ENCODE measurements at regions not wholly inside any gene's neighbourhood (a gene's known extent, or its start where the extent isn't known, plus 50 kb on each side); places are given as distances from the start of the nearest gene placed in this dataset.

- H3K4me3 ChIP-seq: no peak overlapping the region
Measured at GRCh38 chr4:125390126-125390525, 75.4 kb downstream of the FAT4 start.

DNA sequence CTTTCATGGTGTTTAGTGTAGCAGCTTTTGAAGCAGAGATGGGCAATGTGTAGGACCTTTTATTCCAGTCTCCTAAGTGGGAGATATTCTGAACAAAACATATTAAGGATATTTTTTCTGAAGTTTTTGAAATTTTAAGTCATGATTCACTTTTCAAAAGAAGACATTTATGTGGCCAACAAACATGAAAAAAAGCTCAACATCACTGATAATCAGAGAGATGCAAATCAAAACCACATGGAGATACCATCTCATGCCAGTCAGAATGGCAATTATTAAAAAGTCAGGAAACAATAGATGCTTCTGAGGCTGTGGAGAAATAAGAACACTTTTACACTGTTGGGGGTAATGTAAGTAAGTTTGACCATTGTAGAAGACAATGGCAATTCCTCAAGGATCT lies 76.0 kb downstream of the FAT4 start:
- H3K36me3 ChIP-seq: no peaks in the 10 kb centered on the region
- TF ChIP-seq POLR2AphosphoS5 (IDR thresholded peaks at IDR 0.05): no peak
- TF ChIP-seq POLR2A (IDR thresholded peaks at IDR 0.05): no peak
- TF ChIP-seq, protein P1, sequence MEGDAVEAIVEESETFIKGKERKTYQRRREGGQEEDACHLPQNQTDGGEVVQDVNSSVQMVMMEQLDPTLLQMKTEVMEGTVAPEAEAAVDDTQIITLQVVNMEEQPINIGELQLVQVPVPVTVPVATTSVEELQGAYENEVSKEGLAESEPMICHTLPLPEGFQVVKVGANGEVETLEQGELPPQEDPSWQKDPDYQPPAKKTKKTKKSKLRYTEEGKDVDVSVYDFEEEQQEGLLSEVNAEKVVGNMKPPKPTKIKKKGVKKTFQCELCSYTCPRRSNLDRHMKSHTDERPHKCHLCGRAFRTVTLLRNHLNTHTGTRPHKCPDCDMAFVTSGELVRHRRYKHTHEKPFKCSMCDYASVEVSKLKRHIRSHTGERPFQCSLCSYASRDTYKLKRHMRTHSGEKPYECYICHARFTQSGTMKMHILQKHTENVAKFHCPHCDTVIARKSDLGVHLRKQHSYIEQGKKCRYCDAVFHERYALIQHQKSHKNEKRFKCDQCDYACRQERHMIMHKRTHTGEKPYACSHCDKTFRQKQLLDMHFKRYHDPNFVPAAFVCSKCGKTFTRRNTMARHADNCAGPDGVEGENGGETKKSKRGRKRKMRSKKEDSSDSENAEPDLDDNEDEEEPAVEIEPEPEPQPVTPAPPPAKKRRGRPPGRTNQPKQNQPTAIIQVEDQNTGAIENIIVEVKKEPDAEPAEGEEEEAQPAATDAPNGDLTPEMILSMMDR (IDR thresholded peaks at IDR 0.05 in 8 of 11, conservative IDR thresholded peaks at IDR 0.05 in 3 of 11): no peak
- no peak for DNase-seq
- peaks cover 0 to 10% (median 0%) of the 10 kb centered on the region in 8 donors for H3K9me3 ChIP-seq
- H3K27me3 ChIP-seq (replicated peaks in 1 of 7): no peaks in the 10 kb centered on the region
- H3K4me3 ChIP-seq: no peak overlapping the region
- intact Hi-C loops (cut with DNase I; ENCODE audit: low total_unique reads): no loop called here
- H3K4me1 ChIP-seq: peaks cover 0 to 5% (median 0%) of the 10 kb centered on the region in 6 donors
- peak overlapping the region in 7 of 8 donors; percentile 42 to 82 (median 62) for H3K27ac ChIP-seq

More at GRCh38 chr4:125390126-125390525, 75.4 kb downstream of the FAT4 start:
- intact Hi-C loops (cut with DNase I; ENCODE audit: low total_unique reads): no loop called here
- Histone ChIP-seq H3K27ac (peak overlapping the region; percentile 11 to 82 (median 63)), H3K9me3 (peaks cover 0 to 10% (median 0%) of the 10 kb centered on the region in 8 donors), H3K27me3 (replicated peaks in 1 of 7) (no peaks in the 10 kb centered on the region), H3K4me1 (peaks cover 0 to 5% (median 0%) of the 10 kb centered on the region in 6 donors), H3K36me3 (no peaks in the 10 kb centered on the region)
- no peak for DNase-seq
- TF ChIP-seq POLR2AphosphoS5 (IDR thresholded peaks at IDR 0.05) (peak in 1 of 3 donors; percentile 78), POLR2A (IDR thresholded peaks at IDR 0.05) (no peak)
- WGBS, 5 donors: 37 to 60% (median 45%) methylated on average over 4 of the region's 4 CpGs

DNA sequence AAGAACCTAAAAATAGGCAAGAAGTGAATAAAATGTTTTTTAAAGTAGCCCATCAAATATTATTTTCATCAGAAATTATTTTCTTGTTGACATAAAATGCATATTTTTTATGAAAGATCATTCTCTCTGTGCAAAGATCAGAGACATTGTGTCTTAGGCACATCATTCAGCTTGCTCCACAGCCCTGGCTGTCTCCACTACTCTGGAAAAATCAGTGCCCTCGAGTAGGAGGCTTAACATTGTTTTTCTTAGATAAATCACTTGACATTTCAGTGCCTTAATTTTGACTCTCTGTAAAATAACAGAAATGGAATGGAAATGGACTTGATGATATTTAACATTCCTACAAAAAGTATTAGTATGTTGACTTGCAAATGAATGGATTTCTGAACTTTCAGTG lies 77.9 kb downstream of the FAT4 start:
- no peak for TF ChIP-seq POLR2A (IDR thresholded peaks at IDR 0.05)
- TF ChIP-seq, protein P1 (IDR thresholded peaks at IDR 0.05 in 8 of 11, conservative IDR thresholded peaks at IDR 0.05 in 3 of 11): no peak
- no peak for TF ChIP-seq POLR2AphosphoS5 (IDR thresholded peaks at IDR 0.05)
- Histone ChIP-seq H3K4me3 (no peak overlapping the region), H3K36me3 (no peaks in the 10 kb centered on the region), H3K9me3 (peaks cover 0 to 10% (median 0%) of the 10 kb centered on the region in 8 donors), H3K27ac (peak overlapping the region in 1 of 8 donors; percentile 5), H3K27me3 (replicated peaks in 1 of 7) (no peaks in the 10 kb centered on the region), H3K4me1 (peaks cover 0 to 9% (median 2%) of the 10 kb centered on the region in 6 donors)
- intact Hi-C loops (cut with DNase I; ENCODE audit: low total_unique reads): no loop called here
- no peak for DNase-seq
- WGBS, 5 donors: 31 to 72% (median 53%) methylated on average over 1 of the region's 1 CpG

DNA sequence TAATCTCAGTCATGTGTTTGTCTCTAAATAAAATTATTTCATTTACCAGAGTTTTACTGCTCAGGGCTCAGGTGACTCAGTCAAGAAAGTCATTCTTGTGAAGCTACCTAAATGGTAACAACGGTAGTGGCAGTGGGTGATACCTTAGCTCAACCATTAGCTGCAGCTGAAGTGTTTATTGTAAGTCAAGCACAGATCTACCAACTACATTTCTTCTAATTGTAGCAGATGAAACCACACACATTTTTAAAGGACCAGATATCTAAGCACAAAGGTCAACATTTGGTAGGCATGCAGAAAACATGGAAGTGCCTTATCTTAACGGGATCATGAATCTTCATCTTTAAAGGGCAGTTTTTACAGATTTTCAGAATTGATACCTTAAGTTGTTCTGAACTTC lies 79.1 kb downstream of the FAT4 start:
- DNase-seq: no peak
- TF ChIP-seq, protein P1 (IDR thresholded peaks at IDR 0.05 in 8 of 11, conservative IDR thresholded peaks at IDR 0.05 in 3 of 11): no peak
- TF ChIP-seq POLR2AphosphoS5 (IDR thresholded peaks at IDR 0.05) (no peak), POLR2A (IDR thresholded peaks at IDR 0.05) (no peak)
- H3K27me3 ChIP-seq (replicated peaks in 1 of 7): no peaks in the 10 kb centered on the region
- peaks cover 0 to 15% (median 2%) of the 10 kb centered on the region in 6 donors for H3K4me1 ChIP-seq
- H3K9me3 ChIP-seq: peaks cover 0 to 10% (median 0%) of the 10 kb centered on the region in 8 donors
- no peaks in the 10 kb centered on the region for H3K36me3 ChIP-seq
- no peak overlapping the region for H3K27ac ChIP-seq
- intact Hi-C loops (cut with DNase I; ENCODE audit: low total_unique reads): no loop called here
- H3K4me3 ChIP-seq: no peak overlapping the region
- WGBS, 5 donors: 61 to 83% (median 75%) methylated on average over 2 of the region's 2 CpGs

DNA sequence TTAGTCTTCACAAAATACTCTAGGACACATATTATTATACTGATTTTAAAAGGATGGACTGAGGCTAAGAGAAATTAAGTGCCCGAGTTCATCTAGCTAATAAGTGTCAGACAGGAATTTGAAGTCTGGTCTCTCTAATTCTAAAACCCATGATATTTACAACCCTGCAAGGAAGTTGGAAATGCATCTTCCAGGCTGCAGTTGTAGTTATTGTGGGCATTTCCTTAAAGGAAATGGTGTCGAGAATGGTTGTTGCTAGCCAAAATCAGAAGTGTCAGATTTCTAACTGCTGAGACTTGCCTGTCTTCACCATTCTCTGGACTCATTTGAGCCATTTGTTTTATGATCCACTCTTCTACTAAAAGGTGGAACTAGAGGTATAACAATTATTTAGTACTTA lies 82.5 kb downstream of the FAT4 start:
- H3K9me3 ChIP-seq: no peaks in the 10 kb centered on the region
- H3K27me3 ChIP-seq (replicated peaks in 1 of 7): no peaks in the 10 kb centered on the region
- H3K4me1 ChIP-seq: peaks cover 0 to 15% (median 0%) of the 10 kb centered on the region in 6 donors
- WGBS, 5 donors: 16 to 25% (median 20%) methylated on average over 2 of the region's 2 CpGs
- no peak for DNase-seq
- peak overlapping the region in 4 of 8 donors; percentile 16 to 42 (median 32) for H3K27ac ChIP-seq
- intact Hi-C loops (cut with DNase I; ENCODE audit: low total_unique reads): no loop called here
- H3K36me3 ChIP-seq: no peaks in the 10 kb centered on the region
- no peak for TF ChIP-seq POLR2A (IDR thresholded peaks at IDR 0.05)
- TF ChIP-seq, protein P1 (IDR thresholded peaks at IDR 0.05 in 8 of 11, conservative IDR thresholded peaks at IDR 0.05 in 3 of 11): no peak
- no peak for TF ChIP-seq POLR2AphosphoS5 (IDR thresholded peaks at IDR 0.05)
- H3K4me3 ChIP-seq: no peak overlapping the region

All from spleen (tissue), 11 donors.